Caco-2 (cell line): ENCODE measurements at regions not wholly inside any gene's neighbourhood (a gene's known extent, or its start where the extent isn't known, plus 50 kb on each side); places are given as distances from the start of the nearest gene placed in this dataset.

ENCODE experiments used
- BruUV-seq: library from RNA; stranded (reverse); fragments of 400-500 nt; replicated peaks from 2 replicates; lab custom pipeline; 2021; lab: Mats Ljungman, UMichigan
- CTCF ChIA-PET: fragments of 300-600 bp; sonication (Branson Sonifier 250); formaldehyde crosslinking; loops from one replicate; lab custom pipeline; 2022; ENCODE audit warnings: antibody characterized with exemption; lab: Charles Lee
- POLR2A ChIA-PET: fragments of 300-600 bp; sonication (Branson Sonifier 250); formaldehyde crosslinking; loops from one replicate; lab custom pipeline; 2022; ENCODE audit warnings: antibody characterized with exemption; lab: Charles Lee
- DNase-seq, 2 experiments: peaks; one replicate each; pipeline versions ENCODE4 v3.0.0 to v3.0.0-alpha.2; 2020 to 2022
- H3K27me3 ChIP-seq: replicated peaks from 2 replicates; pipeline ENCODE4 v1.6.0; 2011; ENCODE audit warnings: low read length; ENCODE audit not compliant: control insufficient read depth, insufficient read depth
- H3K36me3 ChIP-seq: 2 replicates; pipeline ENCODE4 v1.5.1; 2011; ENCODE audit warnings: low read length; ENCODE audit not compliant: control insufficient read depth, insufficient read depth
- H3K4me1 ChIP-seq: fragments of 250-450 bp; sonication (Bioruptor Pico); 2 replicates; pipeline ENCODE4 v1.5.1; 2020; ENCODE audit warnings: mild to moderate bottlenecking
- H3K4me3 ChIP-seq: 2 replicates; pipeline ENCODE4 v1.5.1; 2011; ENCODE audit warnings: low read depth, mild to moderate bottlenecking, control low read depth, low read length
- H3K9me3 ChIP-seq: fragments of 250-450 bp; sonication (Bioruptor Pico); 2 replicates; pipeline ENCODE4 v1.5.1; 2020; ENCODE audit warnings: mild to moderate bottlenecking, moderate library complexity
- H3K27ac Mint-ChIP-seq: one replicate; pipeline ENCODE4 v1.8.0; 2022; ENCODE audit warnings: mixed read lengths; ENCODE audit not compliant: unreplicated experiment
- H3K27me3 Mint-ChIP-seq: one replicate; pipeline ENCODE4 v1.8.0; 2022; ENCODE audit warnings: mixed read lengths; ENCODE audit not compliant: insufficient read depth, unreplicated experiment
- H3K36me3 Mint-ChIP-seq: one replicate; pipeline ENCODE4 v1.8.0; 2022; ENCODE audit warnings: mild to moderate bottlenecking, mixed read lengths; ENCODE audit not compliant: insufficient read depth, unreplicated experiment
- H3K4me1 Mint-ChIP-seq: one replicate; pipeline ENCODE4 v1.8.0; 2022; ENCODE audit warnings: low read depth, mixed read lengths; ENCODE audit not compliant: unreplicated experiment
- H3K4me3 Mint-ChIP-seq: one replicate; pipeline ENCODE4 v1.8.0; 2022; ENCODE audit warnings: mild to moderate bottlenecking, moderate library complexity, mixed read lengths; ENCODE audit not compliant: unreplicated experiment
- H3K9me3 Mint-ChIP-seq: one replicate; pipeline ENCODE4 v1.8.0; 2022; ENCODE audit warnings: mixed read lengths; ENCODE audit not compliant: unreplicated experiment
- intact Hi-C: fragments of 100-400 bp; cut with micrococcal nuclease; formaldehyde crosslinking; loops from one replicate; pipeline ENCODE4 v1.10.0; 2022; ENCODE audit not compliant: unreplicated experiment
- TF ChIP-seq, protein P1 (sequence below), 2 experiments: fragments of 200-600 bp in 1 of 2; IDR thresholded peaks; 1 replicate in 1 of 2; 2 replicates in 1 of 2; pipeline versions ENCODE4 v1.5.1 to v1.8.0; 2011 to 2022; ENCODE audit warnings: antibody characterized with exemption in 1 of 2, control low read depth in 1 of 2, inconsistent platforms in 1 of 2, low read depth in 1 of 2, low read length in 1 of 2, mild to moderate bottlenecking in 1 of 2, moderate library complexity in 1 of 2; ENCODE audit not compliant: insufficient read depth in 1 of 2, severe bottlenecking in 1 of 2, unreplicated experiment in 1 of 2

DNA sequence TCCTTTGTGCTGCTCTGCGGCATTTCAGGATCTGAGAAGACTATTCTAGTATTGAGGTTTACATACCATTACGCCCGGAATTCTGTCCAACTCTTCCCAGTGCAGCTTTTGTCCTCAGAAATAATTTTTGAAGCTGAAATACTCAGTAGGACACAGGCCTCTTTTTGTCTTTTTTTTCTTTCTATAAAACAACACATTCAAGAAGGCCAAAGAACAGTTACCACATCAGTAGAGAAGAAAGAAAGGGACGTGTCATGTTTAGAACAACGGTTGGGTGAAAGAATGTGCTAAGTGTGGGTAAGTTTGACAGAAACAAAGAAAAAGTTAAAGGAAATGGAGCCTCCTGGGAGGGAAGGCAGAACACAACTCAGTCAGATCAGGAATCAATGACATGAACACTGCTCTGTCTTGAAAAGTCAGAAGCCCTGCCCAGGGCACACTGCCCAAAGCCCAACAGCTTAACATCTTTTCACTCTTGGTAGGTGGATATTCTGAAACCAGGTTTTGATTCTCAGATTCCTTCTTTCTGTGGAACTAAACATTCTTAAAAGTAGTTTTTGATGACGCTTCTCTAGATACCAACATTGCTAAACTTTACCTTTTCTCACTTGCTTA lies 198.6 kb upstream of the CWC22 start:
- no peaks in the 10 kb centered on the region for H3K36me3 ChIP-seq
- ChIA-PET CTCF (no interaction called here), POLR2A (no interaction called here)
- intact Hi-C loops: no loop called here
- no peak overlapping the region for H3K27ac Mint-ChIP-seq
- TF ChIP-seq, protein P1, sequence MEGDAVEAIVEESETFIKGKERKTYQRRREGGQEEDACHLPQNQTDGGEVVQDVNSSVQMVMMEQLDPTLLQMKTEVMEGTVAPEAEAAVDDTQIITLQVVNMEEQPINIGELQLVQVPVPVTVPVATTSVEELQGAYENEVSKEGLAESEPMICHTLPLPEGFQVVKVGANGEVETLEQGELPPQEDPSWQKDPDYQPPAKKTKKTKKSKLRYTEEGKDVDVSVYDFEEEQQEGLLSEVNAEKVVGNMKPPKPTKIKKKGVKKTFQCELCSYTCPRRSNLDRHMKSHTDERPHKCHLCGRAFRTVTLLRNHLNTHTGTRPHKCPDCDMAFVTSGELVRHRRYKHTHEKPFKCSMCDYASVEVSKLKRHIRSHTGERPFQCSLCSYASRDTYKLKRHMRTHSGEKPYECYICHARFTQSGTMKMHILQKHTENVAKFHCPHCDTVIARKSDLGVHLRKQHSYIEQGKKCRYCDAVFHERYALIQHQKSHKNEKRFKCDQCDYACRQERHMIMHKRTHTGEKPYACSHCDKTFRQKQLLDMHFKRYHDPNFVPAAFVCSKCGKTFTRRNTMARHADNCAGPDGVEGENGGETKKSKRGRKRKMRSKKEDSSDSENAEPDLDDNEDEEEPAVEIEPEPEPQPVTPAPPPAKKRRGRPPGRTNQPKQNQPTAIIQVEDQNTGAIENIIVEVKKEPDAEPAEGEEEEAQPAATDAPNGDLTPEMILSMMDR (IDR thresholded peaks at IDR 0.05; ENCODE audit: insufficient read depth in 1 of 2, low read depth in 1 of 2, low read length in 1 of 2, severe bottlenecking in 1 of 2, unreplicated experiment in 1 of 2): no peak
- no peak overlapping the region for H3K4me3 Mint-ChIP-seq
- H3K4me1 Mint-ChIP-seq: no peaks in the 10 kb centered on the region
- H3K9me3 Mint-ChIP-seq: no peaks in the 10 kb centered on the region
- no peaks in the 10 kb centered on the region for H3K36me3 Mint-ChIP-seq
- no peaks in the 10 kb centered on the region for H3K4me1 ChIP-seq
- no peaks in the 10 kb centered on the region for H3K27me3 ChIP-seq
- no peaks in the 10 kb centered on the region for H3K9me3 ChIP-seq
- no peak overlapping the region for H3K4me3 ChIP-seq
- no TSS peak for BruUV-seq
- no peaks in the 10 kb centered on the region for H3K27me3 Mint-ChIP-seq
- no peak for DNase-seq

DNA sequence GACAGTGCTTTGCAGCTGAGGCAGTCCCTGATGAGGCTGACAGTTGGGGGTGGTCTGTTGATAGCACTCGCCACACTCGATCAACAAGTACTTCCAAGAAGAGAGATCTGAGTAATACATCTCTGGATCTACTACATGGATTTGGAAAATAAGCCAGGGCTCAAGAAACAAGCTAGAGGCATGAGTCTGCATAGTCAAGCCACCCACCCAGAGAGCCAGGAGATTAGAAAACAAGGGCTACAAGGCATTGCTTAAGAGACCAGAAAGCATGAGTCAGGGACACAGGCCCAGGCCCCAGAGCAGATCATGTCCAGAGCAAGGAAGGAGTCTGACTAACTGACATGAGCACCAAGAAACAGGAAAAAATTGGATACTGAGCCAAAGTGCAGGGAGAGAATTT lies 196.9 kb upstream of the CWC22 start:
- Histone ChIP-seq H3K9me3 (no peaks in the 10 kb centered on the region), H3K4me1 (no peaks in the 10 kb centered on the region), H3K4me3 (no peak overlapping the region), H3K36me3 (no peaks in the 10 kb centered on the region), H3K27me3 (no peaks in the 10 kb centered on the region)
- no TSS peak for BruUV-seq
- no peaks in the 10 kb centered on the region for H3K27me3 Mint-ChIP-seq
- ChIA-PET CTCF (no interaction called here), POLR2A (no interaction called here)
- intact Hi-C loops: no loop called here
- TF ChIP-seq, protein P1 (IDR thresholded peaks at IDR 0.05; ENCODE audit: insufficient read depth in 1 of 2, low read depth in 1 of 2, low read length in 1 of 2, severe bottlenecking in 1 of 2, unreplicated experiment in 1 of 2): no peak
- no peak overlapping the region for H3K4me3 Mint-ChIP-seq
- no peaks in the 10 kb centered on the region for H3K4me1 Mint-ChIP-seq
- H3K36me3 Mint-ChIP-seq: no peaks in the 10 kb centered on the region
- no peak for DNase-seq
- H3K27ac Mint-ChIP-seq: no peak overlapping the region
- H3K9me3 Mint-ChIP-seq: no peaks in the 10 kb centered on the region

DNA sequence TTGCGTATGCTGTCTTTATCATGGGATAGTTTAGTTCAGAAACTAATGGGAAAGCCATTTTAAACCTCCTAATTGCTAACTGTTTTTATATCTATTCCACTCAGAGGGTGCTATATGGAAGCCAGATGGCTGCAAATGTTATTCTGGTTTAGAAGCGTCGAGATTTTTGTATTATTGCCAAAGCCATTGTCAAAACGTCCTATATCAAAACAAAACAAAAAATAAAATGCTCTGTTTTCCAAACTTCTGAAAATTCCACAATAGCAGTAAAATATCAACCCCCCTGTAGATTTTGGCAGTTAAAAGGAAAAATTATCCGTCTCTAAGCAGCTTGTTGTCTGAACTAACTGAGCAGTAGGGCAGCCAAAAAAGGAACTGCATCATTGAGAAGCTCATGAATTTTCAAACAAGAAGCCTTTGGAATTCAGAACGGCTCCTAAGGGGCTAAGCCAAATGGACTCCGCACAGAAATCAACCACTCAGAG lies 195.4 kb upstream of the CWC22 start:
- no peaks in the 10 kb centered on the region for H3K27me3 Mint-ChIP-seq
- ChIA-PET POLR2A (no interaction called here), CTCF (no interaction called here)
- Histone ChIP-seq H3K9me3 (no peaks in the 10 kb centered on the region), H3K27me3 (no peaks in the 10 kb centered on the region), H3K4me1 (no peaks in the 10 kb centered on the region), H3K4me3 (no peak overlapping the region), H3K36me3 (no peaks in the 10 kb centered on the region)
- no peak overlapping the region for H3K27ac Mint-ChIP-seq
- no TSS peak for BruUV-seq
- no peak overlapping the region for H3K4me3 Mint-ChIP-seq
- intact Hi-C loops: no loop called here
- TF ChIP-seq, protein P1 (IDR thresholded peaks at IDR 0.05; ENCODE audit: insufficient read depth in 1 of 2, low read depth in 1 of 2, low read length in 1 of 2, severe bottlenecking in 1 of 2, unreplicated experiment in 1 of 2): no peak
- H3K9me3 Mint-ChIP-seq: no peaks in the 10 kb centered on the region
- no peaks in the 10 kb centered on the region for H3K36me3 Mint-ChIP-seq
- DNase-seq: no peak
- H3K4me1 Mint-ChIP-seq: no peaks in the 10 kb centered on the region
